Epidermal melanocyte (primary cell): ENCODE measurements at regions not wholly inside any gene's neighbourhood (a gene's known extent, or its start where the extent isn't known, plus 50 kb on each side); places are given as distances from the start of the nearest gene placed in this dataset.
"Not testable (repeated sequence)": the region's sequence is repeated elsewhere in the genome, so short reads cannot be mapped to it uniquely, and the experiment has no call there.

Experiments used
- DNase-seq: peaks from one replicate; pipeline ENCODE4 v3.0.0; 2011; ENCODE audit warnings: low spot score; ENCODE audit not compliant: insufficient read length

GRCh38 chr3:159693226-159693625 is 295.4 kb upstream of the IL12A start:
- no peak for DNase-seq

- DNase-seq: no peak
These were observed 276.9 kb upstream of the IL12A start for GRCh38 chr3:159711560-159712333.

DNA sequence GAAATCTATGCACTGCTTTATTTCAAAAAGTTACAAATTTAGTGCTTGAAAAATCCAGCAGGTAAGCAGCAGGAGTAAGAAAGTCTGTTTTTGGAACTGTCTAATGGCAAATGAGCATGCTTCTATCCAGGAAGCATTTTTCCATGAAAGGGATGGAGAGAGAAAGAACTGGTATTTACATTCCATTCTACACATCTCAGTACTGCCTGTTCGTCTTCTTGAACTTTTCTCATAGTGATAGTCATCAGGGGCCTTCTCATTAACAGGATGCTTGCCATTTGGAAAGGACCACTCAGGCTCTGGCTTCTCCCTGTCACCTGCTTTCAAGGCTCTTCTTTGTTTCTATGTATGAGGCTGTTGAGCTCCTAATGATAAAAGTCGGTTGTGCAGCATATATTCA is 267.3 kb upstream of the IL12A start:
- no peak for DNase-seq

DNA sequence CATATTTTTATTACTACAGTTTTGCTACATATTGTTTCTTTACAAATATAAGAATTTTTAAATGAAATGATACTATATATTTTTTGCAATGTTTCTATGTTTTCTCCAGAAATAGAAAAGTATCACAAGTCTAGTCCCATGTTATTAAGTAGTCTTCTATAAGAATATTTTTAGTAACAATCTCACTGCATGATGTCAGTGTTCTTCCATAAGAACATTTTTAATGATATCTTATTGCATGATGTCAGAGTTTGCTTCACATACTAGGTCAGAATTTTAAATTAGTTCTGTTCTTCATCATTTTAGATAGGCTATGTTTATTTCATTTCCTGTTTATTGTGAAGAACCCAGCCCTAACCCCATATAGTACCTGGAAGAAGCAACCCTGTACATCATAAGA is 265.3 kb upstream of the IL12A start:
- no peak for DNase-seq

DNA sequence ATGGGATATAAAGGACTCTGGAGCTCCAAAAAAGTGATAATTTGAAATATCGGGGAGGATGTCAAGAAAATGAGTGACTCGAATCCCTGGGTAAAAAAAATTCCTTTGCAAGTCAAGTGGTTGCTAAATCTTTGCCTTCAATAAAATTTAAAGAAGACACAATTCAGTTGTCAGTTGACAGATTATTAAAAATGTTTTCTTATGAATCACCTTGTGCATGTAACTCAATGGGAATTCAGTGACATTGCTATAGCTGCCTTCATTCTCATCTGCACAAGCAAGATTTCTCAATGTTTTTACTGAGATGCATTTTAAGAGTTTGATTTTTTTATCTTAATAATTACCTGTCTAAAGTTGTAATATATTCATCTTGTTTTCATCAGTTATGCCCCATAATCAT is 264.0 kb upstream of the IL12A start:
- DNase-seq: no peak

DNA sequence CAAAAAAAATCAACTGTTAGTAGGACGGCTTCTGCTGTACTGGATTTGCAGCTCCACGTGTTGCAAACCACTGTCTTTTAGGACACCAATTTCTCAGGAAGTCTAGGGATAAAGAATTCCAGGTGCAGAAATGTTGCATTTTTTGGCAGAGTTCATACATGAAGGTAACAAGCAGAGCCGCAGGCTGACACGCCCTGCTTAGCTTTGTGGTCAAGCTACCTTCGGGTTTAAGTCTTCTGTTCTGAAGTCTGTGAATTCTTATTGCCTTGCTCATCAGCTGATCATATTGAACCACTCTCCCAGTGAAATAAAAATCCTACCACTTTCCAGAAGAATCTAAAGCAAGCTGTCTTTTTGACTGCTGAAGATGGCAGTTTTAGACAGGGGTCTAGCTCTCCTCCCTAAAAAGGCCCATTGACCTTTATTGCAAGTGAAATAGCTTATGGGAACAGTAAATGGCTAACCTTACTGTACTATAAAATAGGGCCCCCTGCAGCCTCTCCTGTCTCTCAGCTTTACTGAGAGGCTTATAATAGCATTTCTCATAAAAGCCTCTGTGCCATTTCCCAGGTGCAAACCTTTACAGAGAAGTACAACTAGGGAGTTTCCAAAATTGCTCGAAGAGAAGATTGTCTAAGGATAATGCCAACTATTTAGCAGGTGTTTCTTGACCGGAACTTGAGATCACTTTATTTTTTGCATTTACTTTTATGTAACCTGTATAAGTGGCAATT is 262.2 kb upstream of the IL12A start:
- DNase-seq: no peak

DNA sequence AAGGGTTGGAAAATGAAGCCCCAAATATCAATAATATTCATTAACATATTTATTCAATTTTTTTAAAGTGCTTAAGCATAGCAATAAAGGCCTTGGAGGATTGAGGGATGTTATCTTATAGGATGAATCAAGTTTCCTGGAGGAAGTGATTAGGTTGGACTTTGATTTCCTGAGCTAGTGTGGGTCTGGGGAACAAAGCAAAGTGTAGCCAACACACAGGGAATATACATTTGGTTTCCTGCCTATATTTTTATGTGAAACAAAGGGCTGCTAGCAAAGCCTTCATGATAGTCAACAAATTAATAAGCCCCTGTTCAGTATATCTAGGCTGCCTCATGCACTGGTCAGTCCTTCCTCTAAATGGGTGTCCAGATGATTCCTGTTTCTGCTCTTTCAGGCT is 261.1 kb upstream of the IL12A start:
- DNase-seq: no peak

DNA sequence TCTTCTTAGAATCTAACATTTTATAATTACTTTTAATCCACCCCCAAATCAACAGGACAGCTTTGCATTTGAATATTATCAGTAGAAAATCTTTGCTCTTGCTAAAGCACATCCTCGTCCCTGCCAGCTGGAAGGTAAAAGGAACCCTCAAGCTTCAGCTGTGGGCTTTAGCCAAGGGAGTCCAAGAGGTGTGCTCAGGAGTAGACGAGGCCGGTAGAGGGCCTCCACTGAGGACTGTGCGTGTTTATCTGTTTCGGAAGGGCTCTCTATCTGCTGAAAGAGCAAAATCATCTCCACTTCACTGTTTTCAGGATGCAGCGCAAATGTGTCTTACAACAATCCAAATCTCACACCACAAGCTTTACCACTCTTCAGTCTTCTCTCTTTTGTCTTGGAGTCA is 257.4 kb upstream of the IL12A start:
- no peak for DNase-seq

GRCh38 chr3:159732172-159733111 is 256.2 kb upstream of the IL12A start:
- no peak for DNase-seq

DNA sequence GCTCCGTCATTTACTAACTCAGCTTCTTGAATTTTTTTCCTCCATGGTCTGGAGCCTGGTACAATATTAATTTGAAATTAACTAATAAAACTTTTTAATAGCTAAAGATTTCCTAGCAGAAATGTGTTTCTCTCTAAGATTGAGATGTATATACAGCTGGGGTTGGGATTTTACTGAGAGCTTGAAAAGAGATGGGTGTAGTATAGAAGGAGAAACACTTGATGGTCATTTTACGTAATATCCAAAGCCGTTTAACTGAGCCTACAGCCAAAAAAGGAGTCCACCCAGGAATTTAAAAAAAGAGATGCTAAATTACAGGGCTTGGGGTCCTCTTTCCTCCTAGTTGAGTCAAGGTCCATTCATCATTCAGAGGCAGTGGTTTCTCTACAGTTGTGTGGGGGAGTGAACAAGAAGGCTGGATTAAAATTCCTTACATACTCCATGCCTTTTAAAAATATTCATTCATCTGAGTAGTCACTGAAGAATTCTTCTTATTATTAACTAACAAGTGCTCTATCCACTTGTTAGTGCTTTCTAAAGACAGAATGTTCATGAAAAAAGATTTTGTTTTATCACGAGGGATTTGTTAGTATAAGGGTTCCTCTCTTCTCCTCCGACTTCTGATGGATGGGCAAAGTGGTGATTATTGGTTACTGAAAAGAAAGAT is 255.3 kb upstream of the IL12A start:
- DNase-seq: peak; percentile 40

GRCh38 chr3:159734681-159735080 is 254.0 kb upstream of the IL12A start:
- DNase-seq: no peak

DNA sequence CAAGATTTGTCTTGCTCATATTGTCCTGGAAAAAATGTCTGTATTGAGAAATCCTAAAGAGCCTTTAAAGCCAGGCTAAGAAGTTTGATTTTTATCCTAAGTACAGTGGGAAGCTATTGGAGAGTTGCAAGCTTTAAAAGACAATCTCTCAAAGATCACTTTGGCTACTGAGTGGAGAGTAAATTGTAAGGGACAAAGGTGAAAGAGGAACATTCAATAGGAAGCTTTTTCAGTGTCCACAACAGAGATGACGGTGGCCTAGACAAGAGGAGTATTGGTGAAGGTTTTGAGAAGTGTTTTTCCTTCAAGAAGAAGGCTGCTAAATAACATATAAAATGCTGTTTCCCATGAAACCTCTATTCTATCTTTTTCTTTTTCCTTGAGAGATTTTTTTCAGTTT is 249.5 kb upstream of the IL12A start:
- no peak for DNase-seq

DNA sequence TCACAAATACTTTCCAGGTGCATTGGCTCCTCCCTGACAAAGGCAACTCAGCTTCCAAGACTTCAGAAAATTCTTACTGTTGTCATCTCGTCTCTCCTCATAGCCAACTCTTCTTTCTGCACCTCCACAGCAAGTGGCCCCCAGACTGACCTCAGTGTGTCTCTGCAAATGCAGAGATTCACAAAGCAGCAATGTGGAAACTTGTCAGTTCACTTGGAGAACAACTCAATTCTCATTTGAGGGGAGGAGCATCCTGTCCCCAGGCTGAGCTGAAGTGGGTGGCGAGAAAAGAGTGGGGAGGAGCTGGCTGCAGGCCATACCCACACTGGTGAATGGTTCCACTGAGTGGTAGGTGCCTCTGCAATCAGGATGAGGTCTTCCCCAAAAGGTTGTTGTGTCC is 248.7 kb upstream of the IL12A start:
- no peak for DNase-seq

- no peak for DNase-seq
These were observed 247.4 kb upstream of the IL12A start for GRCh38 chr3:159741281-159741680.

DNA sequence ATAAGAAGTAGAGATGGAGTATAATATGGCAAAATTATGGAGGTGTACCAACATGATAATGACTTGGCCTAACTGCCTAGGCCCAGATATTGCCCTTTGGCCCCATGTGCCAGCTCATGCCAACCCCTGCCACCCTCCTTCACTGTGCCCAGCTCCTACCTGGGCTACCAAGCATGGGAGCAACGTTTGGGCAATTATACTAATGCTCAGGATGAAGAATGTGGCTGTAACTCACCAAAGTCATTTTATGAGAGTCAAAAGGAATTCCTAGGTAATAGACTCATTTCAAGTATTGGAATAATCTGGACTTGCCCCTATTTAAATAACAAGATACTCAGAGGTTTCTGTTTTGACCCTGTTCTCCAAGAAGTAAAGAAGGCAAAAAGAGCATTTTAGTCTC is 240.2 kb upstream of the IL12A start:
- DNase-seq: no peak

DNA sequence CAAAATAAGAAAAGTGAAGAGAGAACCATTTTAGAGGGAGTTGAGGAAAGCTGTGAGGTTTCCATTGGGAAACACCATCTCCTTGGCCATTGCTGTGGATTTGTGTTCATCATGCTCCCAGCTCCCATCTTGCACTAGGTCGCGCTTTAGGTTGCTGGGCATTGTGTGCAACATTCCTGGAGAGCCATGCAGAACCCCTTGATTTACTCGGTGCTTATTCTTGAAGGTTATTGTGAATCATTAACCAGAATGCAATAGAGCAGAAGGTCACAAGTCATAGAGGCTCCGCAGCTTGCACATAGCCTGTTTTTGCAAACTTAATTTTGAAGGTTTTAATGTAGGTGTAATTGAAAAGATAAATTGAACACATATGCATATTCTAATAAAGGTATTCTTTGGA is 239.2 kb upstream of the IL12A start:
- DNase-seq: no peak

- no peak for DNase-seq
These were observed 237.5 kb upstream of the IL12A start for GRCh38 chr3:159751146-159751545.

GRCh38 chr3:159751752-159752151 is 236.9 kb upstream of the IL12A start:
- DNase-seq: no peak

DNA sequence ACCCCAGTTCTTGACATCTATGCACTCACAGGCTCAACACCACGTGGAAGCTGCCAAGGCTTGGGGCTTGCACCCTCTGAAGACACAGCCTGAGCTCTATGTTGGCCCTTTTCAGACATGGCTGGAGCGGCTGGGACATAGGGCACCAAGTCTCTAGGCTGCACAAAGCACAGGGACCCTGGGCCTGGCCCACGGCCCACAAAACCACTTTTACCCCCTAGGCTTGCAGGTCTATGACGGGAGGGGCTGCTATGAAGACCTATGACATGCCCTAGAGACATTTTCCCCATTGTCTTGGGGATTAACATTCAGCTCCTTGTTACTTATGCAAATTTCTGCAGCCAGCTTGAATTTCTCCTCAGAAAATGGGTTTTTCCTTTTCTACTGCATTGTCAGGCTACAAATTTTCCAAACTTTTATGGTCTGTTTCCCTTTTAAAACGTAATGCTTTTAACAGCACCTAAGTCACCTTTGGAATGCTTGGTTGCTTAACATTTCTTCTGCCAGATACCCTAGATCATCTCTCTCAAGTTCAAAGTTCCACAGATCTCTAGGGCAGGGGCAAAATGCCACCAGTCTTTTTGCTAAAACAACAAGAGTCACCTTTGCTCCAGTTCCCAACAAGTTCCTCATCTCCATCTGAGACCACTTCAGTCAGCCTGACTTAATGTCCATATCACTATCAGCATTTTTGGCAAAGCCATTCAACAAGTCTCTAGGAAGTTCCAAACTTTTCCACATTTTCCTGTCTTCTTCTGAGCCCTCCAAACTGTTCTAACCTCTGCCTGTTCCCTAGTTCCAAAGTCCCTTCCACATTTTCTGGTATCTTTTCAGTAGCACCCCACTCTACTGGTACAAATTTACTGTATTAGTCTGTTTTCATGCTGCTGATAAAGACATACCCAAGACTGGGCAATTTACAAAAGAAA is 232.1 kb upstream of the IL12A start:
- DNase-seq: not testable (repeated sequence)

- no peak for DNase-seq
These were observed 231.1 kb upstream of the IL12A start for GRCh38 chr3:159757341-159758060.
